SHP77 treated with DMSO at 0.1 percent for 48 hours (cell line): ENCODE measurements at regions not wholly inside any gene's neighbourhood (a gene's known extent, or its start where the extent isn't known, plus 50 kb on each side); places are given as distances from the start of the nearest gene placed in this dataset.
"Not testable (repeated sequence)": the region's sequence is repeated elsewhere in the genome, so short reads cannot be mapped to it uniquely, and the experiment has no call there.

Experiments used
- DNase-seq: peaks from one replicate; lab custom pipeline; 2025; lab: John Stamatoyannopoulos, UW

- peak; percentile 3 for DNase-seq
Observed at GRCh38 chr5:164504141-164504772, 998.8 kb downstream of the MAT2B start.

GRCh38 chr5:164505791-164506190 lies 1000.4 kb downstream of the MAT2B start:
- DNase-seq: no peak

- DNase-seq: no peak
Observed at GRCh38 chr5:164518067-164518740, 1012.8 kb downstream of the MAT2B start.

GRCh38 chr5:164518741-164519080 lies 1013.3 kb downstream of the MAT2B start:
- no peak for DNase-seq

- DNase-seq: no peak
Observed at GRCh38 chr5:164532235-164532900, 1026.9 kb downstream of the MAT2B start.

GRCh38 chr5:164533426-164533825 lies 1028.0 kb downstream of the MAT2B start:
- not testable (repeated sequence) for DNase-seq

- DNase-seq: no peak
Observed at GRCh38 chr5:164540174-164540573, 1034.8 kb downstream of the MAT2B start.

- no peak for DNase-seq
Observed at GRCh38 chr5:164545507-164545906, 1040.1 kb downstream of the MAT2B start.

GRCh38 chr5:164553851-164554250 lies 1048.4 kb downstream of the MAT2B start:
- DNase-seq: no peak

- no peak for DNase-seq
Observed at GRCh38 chr5:164555809-164556208, 1050.4 kb downstream of the MAT2B start.

- no peak for DNase-seq
Observed at GRCh38 chr5:164560216-164560615, 1054.8 kb downstream of the MAT2B start.

- no peak for DNase-seq
Observed at GRCh38 chr5:164561933-164562872, 1056.8 kb downstream of the MAT2B start.

GRCh38 chr5:164563370-164563769 lies 1058.0 kb downstream of the MAT2B start:
- DNase-seq: no peak

GRCh38 chr5:164573397-164573796 lies 1068.0 kb downstream of the MAT2B start:
- DNase-seq: no peak

- DNase-seq: no peak
Observed at GRCh38 chr5:164577201-164577600, 1071.8 kb downstream of the MAT2B start.

GRCh38 chr5:164577742-164578141 lies 1072.3 kb downstream of the MAT2B start:
- DNase-seq: no peak

GRCh38 chr5:164578401-164578800 lies 1073.0 kb downstream of the MAT2B start:
- no peak for DNase-seq

GRCh38 chr5:164578911-164579310 lies 1073.5 kb downstream of the MAT2B start:
- no peak for DNase-seq

GRCh38 chr5:164580155-164580554 lies 1074.7 kb downstream of the MAT2B start:
- DNase-seq: no peak

- DNase-seq: no peak
Observed at GRCh38 chr5:164581889-164582288, 1076.5 kb downstream of the MAT2B start.

- no peak for DNase-seq
Observed at GRCh38 chr5:164593982-164594381, 1088.6 kb downstream of the MAT2B start.

- no peak for DNase-seq
Observed at GRCh38 chr5:164597293-164597900, 1092.0 kb downstream of the MAT2B start.
